PC-3 (cell line): ENCODE measurements at regions not wholly inside any gene's neighbourhood (a gene's known extent, or its start where the extent isn't known, plus 50 kb on each side); places are given as distances from the start of the nearest gene placed in this dataset.

ENCODE experiments used
- CTCF ChIP-seq: fragments of 300-600 bp; sonication (generic); conservative IDR thresholded peaks from 2 replicates; pipeline ENCODE4 v1.5.1; 2017; ENCODE audit warnings: antibody characterized with exemption, low read depth, mild to moderate bottlenecking, low read length
- EZH2 ChIP-seq: fragments of 300-600 bp; sonication (generic); IDR thresholded peaks from one replicate; pipeline ENCODE4 v1.6.1; 2017; ENCODE audit warnings: antibody characterized with exemption, mild to moderate bottlenecking, low read length; ENCODE audit not compliant: unreplicated experiment
- EZH2phosphoT487 ChIP-seq: fragments of 300-600 bp; sonication (generic); IDR thresholded peaks from 2 replicates; pipeline ENCODE4 v1.6.1; 2018; ENCODE audit warnings: mild to moderate bottlenecking, antibody characterized with exemption, low read length, borderline replicate concordance

- TF ChIP-seq CTCF (no peak), EZH2phosphoT487 (no peak), EZH2 (no peak)
Measured at GRCh38 chr5:93274291-93274690, 306.7 kb downstream of the NR2F1-AS1 start.
